ENCODE measurements at regions not wholly inside any gene's neighbourhood (a gene's known extent, or its start where the extent isn't known, plus 50 kb on each side); places are given as distances from the start of the nearest gene placed in this dataset.

DNA sequence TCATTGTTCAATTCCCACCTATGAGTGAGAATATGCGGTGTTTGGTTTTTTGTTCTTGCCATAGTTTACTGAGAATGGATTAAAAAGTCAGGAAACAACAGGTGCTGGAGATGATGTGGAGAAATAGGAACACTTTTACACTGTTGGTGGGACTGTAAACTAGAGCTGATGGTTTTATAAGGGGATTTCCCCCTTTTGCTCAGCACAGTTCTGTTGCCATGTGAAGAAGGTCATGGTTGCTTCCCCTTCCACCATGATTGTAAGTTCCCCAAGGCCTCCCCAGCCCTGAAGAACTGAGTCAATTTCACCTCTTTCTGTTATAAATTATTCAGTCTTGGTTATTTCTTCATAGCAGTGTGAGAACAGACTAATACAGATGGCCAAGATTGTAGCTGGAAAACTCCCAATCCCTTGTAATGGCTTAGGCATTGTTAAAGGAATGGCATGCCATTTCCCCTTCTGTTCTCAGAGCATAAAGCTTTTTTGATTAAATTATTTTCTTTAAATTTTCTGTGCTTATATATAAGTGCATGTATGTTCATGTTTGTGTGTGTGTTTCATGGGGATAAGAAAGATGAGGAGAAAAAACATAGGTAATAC, 144.8 kb downstream of the BACH1 start:
- peak; percentile 41 to 67 (median 51) for DNase-seq

DNA sequence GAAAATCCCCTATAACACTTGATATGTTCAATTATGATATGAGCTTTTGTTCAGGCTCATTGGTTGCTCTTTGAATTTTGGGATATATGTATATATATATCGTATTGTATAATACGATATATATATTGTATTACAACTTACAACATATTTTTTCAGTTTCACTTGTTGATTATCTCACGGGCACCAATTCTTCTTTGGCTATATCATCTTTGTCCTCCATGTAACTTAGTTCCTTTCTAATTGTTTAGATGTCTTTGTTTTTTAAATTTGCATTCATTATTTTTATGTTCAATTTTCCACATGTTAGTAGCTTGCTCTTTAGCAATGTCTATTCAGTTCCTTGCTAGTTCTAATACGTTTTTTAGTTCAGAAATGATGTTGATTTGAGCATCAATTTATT, 150.0 kb downstream of the BACH1 start:
- DNase-seq, result no peak

DNA sequence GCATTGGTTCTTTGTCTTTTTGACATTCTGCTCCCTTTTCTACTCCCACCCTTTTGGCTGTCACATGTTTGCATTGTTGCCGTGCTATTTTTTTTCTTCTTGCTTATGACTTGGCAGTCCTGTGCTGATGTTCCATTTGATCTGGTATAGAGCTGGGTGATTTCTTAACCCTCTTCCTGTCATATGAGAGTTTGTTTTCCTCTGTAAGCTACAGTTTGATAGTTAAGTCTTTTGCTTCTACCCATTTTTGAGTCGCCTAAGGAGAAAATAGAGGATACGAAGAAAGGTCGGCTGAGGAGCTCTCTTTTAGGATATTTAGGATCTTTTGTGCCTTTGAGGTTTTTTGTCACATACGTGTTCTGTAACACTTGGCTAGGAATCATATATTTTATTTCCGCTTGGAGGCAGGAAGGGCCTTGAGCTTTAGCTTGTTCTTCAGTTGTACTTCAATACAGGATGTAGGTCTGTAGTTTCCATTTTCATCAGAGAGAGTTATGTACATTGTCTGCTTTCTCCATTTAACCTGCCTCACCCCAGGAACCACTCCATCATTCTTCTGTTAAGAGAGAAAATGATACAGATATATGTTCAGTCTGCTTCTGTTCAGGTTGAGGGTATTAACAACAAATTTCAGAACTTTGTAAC, 150.7 kb downstream of the BACH1 start:
- no peak for DNase-seq

DNA sequence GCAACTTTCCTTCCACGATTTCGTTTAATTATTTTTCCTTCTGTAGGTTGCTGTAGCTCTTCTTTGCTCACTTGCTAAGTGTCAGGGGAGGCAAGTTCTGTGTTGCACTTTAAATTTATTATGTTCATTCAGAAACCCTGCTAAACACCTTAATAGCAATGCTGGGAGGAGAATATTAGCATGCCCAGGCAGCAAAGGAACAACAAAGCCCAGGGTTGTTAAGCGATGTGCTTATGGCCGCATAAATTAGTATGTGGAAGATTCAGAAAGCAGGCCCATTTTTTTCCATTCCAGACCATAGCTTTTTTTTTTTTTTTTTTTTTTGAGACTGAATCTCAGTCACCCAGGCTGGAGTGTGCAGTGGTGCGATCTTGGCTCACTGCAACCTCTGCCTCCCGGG, 151.3 kb downstream of the BACH1 start:
- no peak for DNase-seq

DNA sequence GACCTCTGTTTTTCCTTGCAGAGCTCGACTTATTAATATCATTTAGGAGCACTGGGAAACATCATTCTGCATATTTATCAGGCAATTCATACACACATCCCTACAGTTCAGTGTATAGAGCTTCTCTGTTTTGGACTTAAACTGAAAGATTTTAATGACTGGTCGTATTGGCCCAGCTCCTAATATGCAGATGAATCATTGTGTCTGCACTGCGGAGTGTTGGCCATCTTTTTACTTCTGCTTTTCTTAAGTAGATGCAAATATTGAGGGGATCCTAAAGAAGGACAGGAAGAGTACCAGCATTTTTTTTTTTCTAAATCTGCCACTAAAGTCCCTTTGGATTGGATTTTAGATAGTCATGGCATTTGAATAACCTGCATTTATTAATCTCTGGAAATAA, 154.8 kb downstream of the BACH1 start:
- peak; percentile 15 to 42 (median 26) for DNase-seq

DNA sequence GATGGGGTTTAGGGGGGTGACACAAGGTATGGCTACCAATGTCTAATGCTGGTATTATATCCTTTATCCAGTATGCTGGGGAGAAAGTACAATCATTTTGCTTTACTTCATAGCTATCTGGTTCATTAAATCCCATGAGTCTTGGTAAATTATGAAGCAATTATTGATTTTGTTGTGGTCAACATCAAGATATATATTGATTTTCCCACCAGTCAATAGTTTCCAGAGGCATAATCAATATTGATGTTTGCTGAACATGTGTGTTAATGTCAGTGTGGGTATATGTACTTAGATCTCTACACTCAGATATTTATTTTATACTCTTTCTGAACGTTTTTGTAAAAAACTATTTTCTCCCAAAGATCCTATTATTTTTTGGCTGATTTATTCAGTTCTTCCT, 155.5 kb downstream of the BACH1 start:
- no peak for DNase-seq

DNA sequence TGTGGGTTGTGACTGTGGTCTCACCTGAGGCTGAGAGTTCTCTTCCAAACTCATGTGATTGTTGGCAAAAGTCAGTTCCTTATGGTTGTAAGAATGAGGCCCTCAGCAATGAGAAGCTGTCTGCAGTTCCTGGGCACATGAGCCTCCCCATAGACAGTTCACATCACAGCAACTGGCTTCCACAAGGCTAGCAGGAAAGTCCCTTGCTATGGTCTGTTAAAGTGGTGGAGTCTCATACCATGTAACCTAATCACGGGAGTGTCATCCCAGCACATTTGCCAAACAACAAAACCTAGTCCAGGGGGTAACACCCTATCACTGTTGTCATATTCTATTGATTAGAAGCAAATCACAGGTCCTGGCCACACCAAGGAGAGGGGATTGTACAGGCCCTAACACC, 163.8 kb downstream of the BACH1 start:
- DNase-seq, result no peak

DNA sequence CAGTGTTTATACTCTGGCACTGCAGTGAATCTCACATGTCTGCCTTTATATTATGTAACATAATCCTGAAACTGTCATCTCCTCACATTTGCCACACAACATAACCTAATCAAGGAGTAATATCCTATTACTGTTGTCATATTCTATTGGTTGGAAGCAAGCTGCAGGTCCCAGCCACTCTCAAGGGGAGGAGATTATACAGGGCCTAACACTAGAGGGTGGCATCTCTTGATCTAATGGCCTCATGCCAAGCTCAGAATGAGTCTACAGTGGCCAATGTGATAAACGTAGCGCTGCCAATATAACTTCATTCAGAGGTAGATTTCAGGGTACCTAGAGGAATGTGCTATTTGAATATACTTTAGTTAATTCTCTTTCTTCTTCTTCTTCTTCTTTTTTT, 166.8 kb downstream of the BACH1 start:
- DNase-seq, result no peak

DNA sequence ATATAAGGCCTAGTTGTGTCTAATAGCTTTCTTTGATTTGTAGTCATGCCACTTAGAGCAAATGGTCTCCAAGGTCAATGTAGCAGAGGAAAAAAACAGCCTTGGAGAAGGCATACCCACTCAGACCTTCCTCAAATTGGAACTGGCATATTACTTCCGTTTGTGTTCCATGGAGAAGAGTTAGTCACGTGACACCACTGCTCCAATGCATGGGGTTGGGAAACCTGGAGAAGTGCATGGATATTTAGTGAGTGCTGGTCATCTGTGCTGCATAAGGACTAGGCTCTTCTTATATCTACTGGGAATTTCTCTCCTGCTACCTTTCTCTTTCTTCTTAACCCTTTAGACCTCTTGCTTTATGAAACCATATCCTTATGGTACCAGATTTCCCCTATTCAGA, 167.8 kb downstream of the BACH1 start:
- no peak for DNase-seq

DNA sequence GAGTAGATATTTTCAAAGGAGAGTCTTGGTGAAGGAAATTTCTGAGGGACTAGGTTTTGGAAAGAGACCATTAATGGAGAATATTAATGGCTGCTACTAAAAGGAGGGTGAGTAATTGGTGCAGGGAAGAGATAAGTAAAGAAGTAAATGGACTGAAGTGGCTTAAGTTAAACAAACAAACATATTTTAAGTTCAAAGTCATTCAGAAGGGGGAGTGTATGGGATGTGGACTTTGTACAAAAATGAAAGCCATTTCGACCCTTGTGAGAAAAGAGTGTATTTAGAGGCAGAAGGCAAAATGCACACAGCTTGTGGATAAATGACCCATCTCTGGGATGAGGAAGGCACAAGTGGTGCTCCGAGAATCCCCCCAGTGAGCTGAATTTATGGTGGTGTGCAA, 171.7 kb downstream of the BACH1 start:
- DNase-seq, result no peak

DNA sequence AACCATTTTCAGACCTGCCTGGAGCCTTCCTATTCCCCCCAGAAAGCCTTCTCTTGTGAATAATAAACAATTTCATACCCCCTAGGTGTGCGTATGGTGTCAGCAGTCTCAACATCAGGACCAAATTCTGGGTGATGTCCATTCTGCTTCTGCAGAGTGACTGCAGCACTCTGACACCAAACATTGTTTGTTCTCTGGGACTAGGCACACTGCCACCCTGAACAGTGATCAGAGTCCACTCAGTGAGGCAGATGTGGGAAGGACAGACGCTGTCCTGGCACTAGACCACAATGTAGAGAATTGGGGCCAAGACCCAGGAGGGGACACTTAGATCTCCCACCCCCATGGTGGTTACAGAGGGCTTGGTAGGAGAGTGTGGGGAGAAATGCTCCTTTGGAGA, 175.1 kb downstream of the BACH1 start:
- DNase-seq, result no peak

DNA sequence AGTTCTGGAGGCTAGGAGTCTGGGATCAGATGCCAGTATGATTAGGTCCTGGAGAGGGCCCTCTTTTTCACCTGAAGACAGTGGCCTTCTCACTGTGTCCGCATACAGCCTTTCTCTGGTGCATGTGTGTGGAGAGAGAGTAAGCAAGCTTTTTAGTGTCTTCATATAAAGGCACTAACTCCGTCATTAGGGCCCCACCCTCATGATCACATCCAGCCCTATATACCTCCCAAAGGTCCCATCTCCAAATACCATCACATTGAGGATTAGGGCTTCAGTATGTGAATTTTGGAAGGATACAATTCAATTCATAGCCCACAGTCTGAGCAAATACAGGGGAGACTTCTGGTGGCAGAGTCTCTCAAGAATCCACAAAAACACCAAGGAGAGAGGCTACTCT, 176.6 kb downstream of the BACH1 start:
- DNase-seq, result no peak

DNA sequence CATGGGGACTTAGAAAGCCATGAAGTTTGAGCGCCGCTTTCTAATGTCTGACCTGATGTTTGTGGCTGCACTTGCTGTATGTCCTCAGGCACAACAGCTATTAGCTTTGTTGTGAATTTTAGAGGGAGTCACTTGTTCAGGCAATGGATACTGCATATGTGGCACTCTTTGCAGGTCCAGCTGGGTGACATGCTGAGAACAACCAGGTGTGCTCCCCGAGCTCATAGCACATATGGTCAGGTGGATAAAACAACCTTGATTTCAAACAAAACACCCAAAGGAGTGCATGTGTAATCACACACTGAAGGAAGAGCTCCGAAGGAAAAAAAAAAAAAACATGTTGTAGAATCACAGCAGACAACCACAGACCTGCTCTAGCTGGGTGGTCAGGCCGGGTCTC, 178.6 kb downstream of the BACH1 start:
- DNase-seq, result no peak

DNA sequence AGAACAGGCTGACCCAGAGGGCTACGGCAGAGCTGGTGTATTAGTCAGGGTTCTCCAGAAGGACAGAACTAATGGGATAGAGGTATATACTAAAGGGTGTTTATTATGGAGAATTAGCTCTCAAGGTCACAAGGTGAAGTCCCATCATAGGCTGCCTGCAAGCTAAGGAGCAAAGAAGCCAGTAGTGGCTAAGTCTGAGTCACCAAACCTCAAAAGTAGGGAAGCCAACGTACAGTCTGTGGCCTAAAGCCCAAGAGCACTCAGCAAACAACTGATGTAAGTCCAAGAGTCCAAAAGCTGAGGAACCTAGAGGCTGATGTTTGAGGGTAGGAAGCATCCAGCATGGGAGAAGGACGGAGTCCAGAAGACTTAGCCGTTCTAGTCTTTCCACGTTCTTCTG, 179.2 kb downstream of the BACH1 start:
- peak in 1 of 3 donors; percentile 16 for DNase-seq

DNA sequence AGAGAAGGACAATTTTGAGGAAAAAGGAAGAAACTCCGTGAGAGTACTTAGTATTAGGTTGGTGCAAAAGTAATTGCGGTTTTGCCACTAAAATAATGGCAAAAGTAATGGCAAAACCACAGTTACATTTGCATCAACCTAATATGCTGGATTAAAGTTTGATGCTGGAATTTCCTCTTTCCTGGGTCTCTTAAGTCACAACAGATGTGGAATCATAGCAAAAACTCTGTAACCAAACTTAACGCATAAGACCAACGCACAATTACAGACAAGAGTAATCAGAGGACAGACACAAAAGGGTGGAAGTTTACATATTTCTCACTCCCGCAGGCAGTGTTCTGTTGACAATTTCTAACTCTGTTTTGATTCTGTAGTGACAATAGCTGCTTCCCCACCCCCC, 182.4 kb downstream of the BACH1 start:
- DNase-seq, result no peak

DNA sequence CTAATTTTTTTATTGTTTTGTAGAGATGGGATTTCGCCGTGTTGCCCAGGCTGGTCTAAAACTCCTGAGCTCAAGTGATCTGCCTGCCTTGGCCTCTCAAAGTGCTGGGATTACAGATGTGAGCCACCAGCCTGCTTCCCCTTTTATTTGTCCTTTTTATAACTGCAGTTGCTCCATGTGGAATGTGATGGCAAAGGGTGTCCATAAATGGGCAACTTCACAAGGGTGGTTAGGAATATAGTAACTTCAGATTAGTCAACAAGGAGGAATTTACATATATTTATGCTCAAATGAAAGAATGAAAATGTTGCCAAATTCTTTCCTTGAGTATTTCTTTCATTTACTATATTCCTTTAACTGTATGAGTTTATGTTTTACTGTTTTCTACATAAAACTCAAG, 182.9 kb downstream of the BACH1 start:
- no peak for DNase-seq

DNA sequence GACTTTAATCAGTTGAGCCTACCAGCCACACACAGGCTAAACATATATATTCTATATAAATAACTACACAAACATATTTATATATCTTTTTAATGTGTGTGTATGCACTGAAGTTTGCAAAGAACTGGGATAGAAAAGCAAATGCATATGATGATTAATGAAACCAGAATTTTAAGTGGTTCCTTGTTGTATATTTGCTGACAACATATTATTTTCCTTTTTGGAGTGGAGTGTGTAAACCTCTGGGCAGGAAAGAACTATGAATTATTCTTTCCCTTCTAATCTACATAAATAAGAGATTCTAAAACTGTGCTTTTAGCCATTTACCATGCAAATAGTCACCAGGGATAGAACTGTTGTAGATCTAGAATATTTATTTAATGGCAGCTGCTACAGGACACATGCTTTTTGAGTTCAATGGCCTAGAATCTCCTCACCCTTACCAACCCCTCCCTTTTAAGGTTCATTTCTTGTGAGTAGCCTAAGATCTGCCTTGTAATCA, 187.6 kb downstream of the BACH1 start:
- DNase-seq, result no peak

Measured in suppressor macrophage treated with lipopolysaccharide for 1 hour (primary cell).